HG02840 (cell line): ENCODE measurements at regions not wholly inside any gene's neighbourhood (a gene's known extent, or its start where the extent isn't known, plus 50 kb on each side); places are given as distances from the start of the nearest gene placed in this dataset.
"Not testable (repeated sequence)": the region's sequence is repeated elsewhere in the genome, so short reads cannot be mapped to it uniquely, and the experiment has no call there.

ENCODE experiments used
- ATAC-seq: cut with Tn5 transposase; IDR thresholded peaks from one replicate; pipeline ENCODE4 v1.9.1; 2021; ENCODE audit warnings: mild to moderate bottlenecking, moderate library complexity, moderate number of reproducible peaks; ENCODE audit not compliant: unreplicated experiment, low FRiP score

DNA sequence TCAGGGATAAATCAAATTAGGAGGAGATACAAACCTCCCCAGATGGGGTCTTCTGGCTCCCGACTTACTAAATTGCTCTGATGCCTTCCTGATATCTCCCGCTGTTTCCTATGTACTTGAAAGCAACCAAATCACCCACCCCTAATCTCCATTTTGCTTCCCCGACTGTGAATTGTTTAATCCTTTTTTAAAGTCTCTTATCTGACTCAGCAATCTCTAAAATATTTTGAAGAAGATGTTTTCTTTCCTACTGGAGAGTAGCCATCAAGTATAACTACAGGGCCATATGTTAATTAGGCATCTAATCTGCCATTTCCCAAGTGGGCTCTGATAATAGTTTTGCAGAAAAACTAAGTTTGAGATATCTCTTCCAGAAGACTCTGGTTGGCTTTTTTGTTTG, 365.2 kb upstream of the MAF start:
- no peak for ATAC-seq

DNA sequence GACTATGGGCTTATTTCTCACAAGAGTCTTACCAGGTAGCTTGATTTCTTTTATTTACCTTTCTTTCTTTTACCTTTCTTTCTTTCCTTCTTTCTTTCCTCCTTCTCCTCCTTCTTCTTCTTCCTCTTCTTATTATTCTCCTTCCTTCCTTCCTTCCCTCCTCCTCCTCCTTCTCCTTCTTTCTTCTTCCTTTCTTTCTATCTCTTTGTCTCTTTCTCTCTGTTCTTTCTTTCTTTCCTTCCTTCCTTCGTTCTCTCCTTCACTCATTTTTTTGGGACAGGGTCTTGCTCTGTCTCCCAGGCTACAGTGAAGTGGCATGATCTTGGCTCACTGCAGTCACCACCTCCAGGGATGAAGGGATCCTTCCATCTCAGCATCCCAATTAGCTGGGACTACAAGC, 363.6 kb upstream of the MAF start:
- ATAC-seq, result no peak

- no peak for ATAC-seq
These were observed 362.4 kb upstream of the MAF start for GRCh38 chr16:79962962-79963361.

DNA sequence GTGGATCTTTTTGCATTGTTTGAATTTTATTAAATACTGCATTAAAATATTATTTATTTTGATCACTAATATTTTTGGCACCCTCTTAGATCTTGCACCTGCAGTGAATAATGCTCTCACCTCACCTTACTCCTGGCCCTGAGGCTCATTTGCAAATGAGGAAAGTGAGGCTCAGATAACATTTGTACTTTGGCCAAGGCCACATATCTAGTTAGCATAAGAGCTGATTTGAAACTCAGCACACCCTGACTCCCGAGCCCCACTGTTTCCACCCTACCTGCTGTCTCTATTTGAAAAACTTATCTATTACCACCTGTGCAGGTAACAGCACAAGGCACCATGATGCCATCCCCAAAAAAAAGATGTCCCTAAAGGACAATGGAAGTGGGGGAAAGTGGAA, 358.7 kb upstream of the MAF start:
- no peak for ATAC-seq

- no peak for ATAC-seq
These were observed 354.6 kb upstream of the MAF start for GRCh38 chr16:79954921-79955705.

DNA sequence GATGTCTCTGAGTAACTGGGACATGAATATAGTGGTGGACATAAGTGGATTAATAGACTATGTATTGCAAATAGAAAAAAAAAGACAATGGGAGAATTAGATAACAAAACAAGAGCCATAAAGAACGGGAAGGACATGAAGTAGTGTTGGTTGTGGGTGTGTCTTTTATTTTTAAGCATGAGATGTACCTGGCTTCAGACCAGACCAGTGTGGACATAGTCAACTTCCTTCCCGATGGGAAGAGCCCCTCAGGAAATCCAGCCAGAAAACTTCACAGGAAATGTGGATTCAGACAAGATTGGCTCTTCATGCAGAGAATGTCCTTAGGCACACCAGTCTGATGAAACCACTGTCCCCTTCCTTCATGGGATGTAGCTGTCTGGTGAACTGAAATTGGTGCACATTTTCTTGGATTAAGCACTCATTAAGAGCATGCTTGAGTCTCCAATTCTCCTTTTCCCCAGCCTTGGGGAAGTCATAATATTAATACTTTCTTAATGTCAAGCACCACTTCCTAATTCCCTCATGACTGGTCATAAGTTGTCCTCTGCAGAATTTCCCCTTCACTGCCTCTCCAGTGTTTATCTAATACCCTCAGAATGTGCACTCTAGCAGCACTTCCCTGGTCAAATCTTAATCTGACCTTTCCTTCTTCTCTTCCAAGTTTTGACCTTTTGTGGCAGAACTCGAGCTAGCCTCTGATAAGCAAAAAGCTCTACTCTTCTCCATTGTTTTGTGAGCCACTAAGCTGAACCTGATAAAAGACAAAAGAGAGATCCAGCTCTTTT, 350.6 kb upstream of the MAF start:
- ATAC-seq, result no peak

DNA sequence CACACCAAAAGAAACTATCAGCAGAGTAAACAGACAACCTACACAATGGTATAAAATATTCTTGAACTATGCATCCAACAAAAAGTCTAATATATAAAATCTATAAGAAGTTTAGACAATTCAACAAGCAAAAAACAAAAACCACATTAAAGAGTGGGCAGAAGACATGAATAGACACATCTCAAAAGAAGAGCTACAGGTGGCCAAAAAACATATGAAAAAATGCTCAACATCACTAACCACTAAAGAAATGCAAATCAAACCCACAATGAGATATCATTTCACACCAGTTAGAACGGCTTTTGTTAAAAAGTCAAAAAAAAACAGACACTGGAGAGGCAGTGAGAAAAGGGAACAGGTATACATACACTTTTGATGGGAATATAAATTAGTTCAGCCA, 348.9 kb upstream of the MAF start:
- ATAC-seq, result no peak

- ATAC-seq, result no peak
These were observed 347.2 kb upstream of the MAF start for GRCh38 chr16:79947771-79948170.

DNA sequence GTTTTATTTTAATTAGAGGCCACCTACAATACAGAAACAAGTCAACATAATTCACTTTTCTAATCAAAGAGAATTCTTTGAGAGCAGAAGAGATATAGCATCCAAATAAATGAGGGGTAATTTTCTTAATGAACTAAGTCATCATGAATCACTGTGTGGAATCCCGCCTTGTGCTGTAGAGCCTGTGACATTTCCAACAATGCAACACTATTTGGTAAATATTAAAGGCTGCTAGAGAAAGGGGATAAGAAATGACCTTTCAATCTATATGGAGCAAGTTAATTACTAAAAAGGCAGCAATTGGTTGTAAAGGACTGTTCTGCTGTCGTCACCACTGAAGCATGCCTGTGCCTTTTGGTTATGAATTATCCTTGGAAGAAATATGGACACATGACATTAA, 345.7 kb upstream of the MAF start:
- no peak for ATAC-seq

DNA sequence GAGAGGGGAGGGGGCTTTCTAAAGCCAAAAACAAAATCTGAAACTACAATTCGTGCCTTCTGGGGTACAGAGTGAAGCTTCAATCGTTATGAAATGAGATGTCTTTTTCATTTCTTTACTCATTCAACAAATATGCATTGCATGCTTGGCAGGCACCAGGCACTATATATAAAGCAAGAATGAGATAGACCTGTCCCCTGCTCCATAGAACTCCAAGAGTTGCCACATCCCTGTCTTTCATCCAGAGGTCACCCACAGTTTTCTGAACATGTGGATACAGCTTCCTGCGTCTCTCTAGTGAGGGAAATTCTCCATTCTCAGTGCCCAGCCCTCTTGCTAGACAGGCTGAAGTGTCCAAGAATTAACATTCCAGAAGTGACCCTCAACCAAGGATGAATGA, 343.2 kb upstream of the MAF start:
- ATAC-seq, result no peak

DNA sequence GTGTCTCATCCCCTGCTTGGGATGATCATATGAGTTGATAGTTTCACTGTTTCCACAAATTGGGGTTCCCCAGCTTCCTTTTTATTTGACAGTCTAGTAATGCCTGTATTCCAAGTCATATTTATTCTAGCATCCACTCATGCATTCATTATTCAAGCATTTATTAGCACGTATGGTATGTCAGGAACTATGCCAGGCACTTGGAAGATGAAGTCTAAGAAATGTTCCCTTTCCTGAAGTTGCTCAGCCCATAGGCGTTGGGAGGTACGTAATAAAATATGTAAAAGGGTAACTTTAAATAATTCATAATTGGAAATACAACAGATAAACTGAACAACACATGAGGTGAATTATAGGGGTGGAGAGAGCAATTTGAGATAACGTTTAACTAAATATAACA, 338.0 kb upstream of the MAF start:
- no peak for ATAC-seq

- not testable (repeated sequence) for ATAC-seq
These were observed 337.1 kb upstream of the MAF start for GRCh38 chr16:79937671-79938070.

DNA sequence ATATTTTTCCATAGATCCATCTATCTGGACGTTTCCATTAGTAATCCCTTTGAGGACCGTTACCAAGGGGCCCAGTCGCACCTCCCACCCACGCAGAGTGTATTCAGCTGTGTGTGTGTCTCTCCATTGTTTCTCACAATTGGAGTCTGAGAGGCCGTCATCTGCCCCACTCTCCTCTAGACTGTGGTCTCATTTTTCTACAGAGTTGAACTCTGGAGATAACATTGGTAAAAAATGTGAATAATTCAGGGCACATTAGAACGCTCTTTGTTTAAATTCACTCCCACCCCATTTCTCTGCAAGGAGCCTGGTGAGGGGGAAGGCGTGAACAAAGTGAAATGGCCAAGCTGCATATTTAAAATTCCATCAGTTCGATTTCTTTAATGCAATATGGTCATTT, 333.1 kb upstream of the MAF start:
- no peak for ATAC-seq

- ATAC-seq, result no peak
These were observed 332.0 kb upstream of the MAF start for GRCh38 chr16:79932572-79932971.

- no peak for ATAC-seq
These were observed 331.2 kb upstream of the MAF start for GRCh38 chr16:79931721-79932120.

DNA sequence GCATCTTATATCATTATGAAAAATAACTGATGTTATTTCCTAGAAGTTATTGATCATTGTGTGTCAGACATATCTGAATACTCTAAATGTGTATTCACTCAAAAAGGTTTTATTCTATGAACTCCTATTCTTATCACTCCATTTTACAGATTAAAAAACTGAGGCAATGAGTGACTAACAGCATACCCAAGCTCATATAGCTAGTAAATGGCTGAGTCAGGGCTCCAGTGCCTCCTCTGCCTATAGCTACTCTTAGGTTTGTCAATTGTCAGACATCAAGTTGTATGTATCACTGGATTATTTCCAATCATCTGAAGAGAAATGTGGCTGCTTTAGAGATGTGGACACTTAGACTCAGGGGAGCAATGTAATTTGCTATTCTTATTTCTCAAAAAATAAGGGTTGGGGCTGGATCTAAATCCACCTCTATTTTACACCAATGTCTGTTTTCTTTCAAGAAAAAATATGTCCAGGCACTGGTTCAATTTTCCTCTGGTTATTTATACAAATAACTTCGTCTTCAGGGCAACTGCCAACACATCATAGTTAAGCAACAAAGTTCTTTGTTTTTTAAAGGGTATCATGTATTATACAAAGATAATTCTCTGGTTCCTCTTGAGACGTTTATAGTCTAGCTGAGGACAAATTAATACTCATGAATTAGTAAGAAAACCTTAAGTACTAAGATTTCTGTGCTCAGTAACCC, 328.9 kb upstream of the MAF start:
- no peak for ATAC-seq

DNA sequence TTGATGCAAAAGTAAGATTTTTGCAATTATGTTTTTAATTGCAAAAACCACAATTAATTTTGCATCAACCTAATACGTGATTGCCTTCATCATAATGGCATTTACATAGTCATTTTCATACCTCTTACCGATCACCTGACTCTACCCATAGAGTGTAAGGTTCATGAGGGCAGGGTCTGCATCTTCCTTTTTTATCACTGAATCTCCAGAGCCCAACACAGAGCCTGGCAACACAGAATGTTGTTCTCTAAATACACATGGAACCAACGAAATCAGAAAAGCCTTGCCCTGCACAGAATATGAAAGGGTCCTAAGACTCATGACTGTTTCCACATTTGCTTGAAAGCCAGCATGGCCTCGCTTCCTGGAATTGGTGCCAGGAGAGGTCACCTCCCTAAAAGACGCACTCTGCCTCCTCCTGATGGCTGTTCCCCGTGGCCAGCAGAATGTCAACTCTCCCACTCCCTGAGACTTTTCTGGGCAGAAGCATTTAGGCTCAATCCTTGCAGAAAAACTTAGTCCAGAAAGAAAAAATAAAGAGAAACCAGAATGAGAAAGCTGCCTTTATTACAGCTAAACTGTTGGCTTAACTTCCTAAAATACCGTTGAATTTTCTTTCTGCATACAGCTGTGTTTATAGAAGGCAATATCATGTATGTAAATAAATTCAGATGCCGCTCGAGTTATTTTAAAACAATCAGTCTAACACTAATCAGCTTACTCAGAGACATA, 327.8 kb upstream of the MAF start:
- no peak for ATAC-seq

GRCh38 chr16:79926451-79927205, 326.1 kb upstream of the MAF start:
- no peak for ATAC-seq

- no peak for ATAC-seq
These were observed 322.9 kb upstream of the MAF start for GRCh38 chr16:79923431-79923830.

DNA sequence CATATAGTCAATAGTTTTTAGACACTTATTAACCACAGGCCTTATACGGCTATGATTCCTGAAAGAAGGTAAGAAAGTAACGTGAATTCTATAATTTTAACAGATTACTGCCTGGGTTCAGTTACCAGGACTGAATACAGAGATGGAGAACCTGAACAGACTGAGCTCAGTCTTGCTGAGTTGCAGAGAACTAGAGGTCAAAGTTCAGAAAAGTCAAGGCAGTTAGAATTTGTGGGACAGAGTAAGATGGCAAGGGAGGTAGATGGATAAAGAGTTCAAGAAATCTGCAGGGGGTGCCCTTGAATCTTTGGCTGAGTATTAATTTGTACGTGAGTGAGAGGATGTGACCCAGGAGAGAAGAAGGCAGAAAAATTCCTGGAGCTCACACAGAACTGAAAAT, 320.1 kb upstream of the MAF start:
- no peak for ATAC-seq
